ENCODE measurements at regions not wholly inside any gene's neighbourhood (a gene's known extent, or its start where the extent isn't known, plus 50 kb on each side); places are given as distances from the start of the nearest gene placed in this dataset.

- Histone ChIP-seq H3K4me1 (ENCODE audit: control insufficient read depth, insufficient read depth, low read length) (no peaks in the 10 kb centered on the region), H3K36me3 (ENCODE audit: control insufficient read depth, insufficient read depth, low read length) (no peaks in the 10 kb centered on the region), H3K27me3 (ENCODE audit: control insufficient read depth, insufficient read depth, low read length) (no peaks in the 10 kb centered on the region), H3K27ac (ENCODE audit: low read length) (no peak overlapping the region), H3K9me3 (ENCODE audit: control insufficient read depth, insufficient read depth, low read length) (no peaks in the 10 kb centered on the region), H3K4me3 (ENCODE audit: low read length) (no peak overlapping the region)
- DNase-seq (ENCODE audit: low read depth, low spot score), result no peak
- no CpG with 5 or more reads among the region's 3 CpGs for WGBS (ENCODE audit: insufficient coverage, insufficient read length)
Observed at GRCh38 chr6:142558786-142559185, 257.0 kb downstream of the ADGRG6 start.

- Histone ChIP-seq H3K36me3 (ENCODE audit: control insufficient read depth, insufficient read depth, low read length) (no peaks in the 10 kb centered on the region), H3K9me3 (ENCODE audit: control insufficient read depth, insufficient read depth, low read length) (no peaks in the 10 kb centered on the region), H3K27ac (ENCODE audit: low read length) (no peak overlapping the region), H3K27me3 (ENCODE audit: control insufficient read depth, insufficient read depth, low read length) (no peaks in the 10 kb centered on the region), H3K4me1 (ENCODE audit: control insufficient read depth, insufficient read depth, low read length) (no peaks in the 10 kb centered on the region), H3K4me3 (ENCODE audit: low read length) (no peak overlapping the region)
- no CpG with 5 or more reads among the region's 3 CpGs for WGBS (ENCODE audit: insufficient coverage, insufficient read length)
- no peak for DNase-seq (ENCODE audit: low read depth, low spot score)
Observed at GRCh38 chr6:142561511-142562265, 259.9 kb downstream of the ADGRG6 start.

- no peak for DNase-seq (ENCODE audit: low read depth, low spot score)
- no CpG with 5 or more reads among the region's 4 CpGs for WGBS (ENCODE audit: insufficient coverage, insufficient read length)
Observed at GRCh38 chr6:142562865-142563264, 261.1 kb downstream of the ADGRG6 start.

GRCh38 chr6:142566628-142567396 is 265.0 kb downstream of the ADGRG6 start:
- Histone ChIP-seq H3K4me3 (ENCODE audit: low read length) (no peak overlapping the region), H3K27me3 (ENCODE audit: control insufficient read depth, insufficient read depth, low read length) (no peaks in the 10 kb centered on the region), H3K4me1 (ENCODE audit: control insufficient read depth, insufficient read depth, low read length) (no peaks in the 10 kb centered on the region), H3K9me3 (ENCODE audit: control insufficient read depth, insufficient read depth, low read length) (no peaks in the 10 kb centered on the region), H3K27ac (ENCODE audit: low read length) (no peak overlapping the region), H3K36me3 (ENCODE audit: control insufficient read depth, insufficient read depth, low read length) (no peaks in the 10 kb centered on the region)
- no CpG with 5 or more reads among the region's 10 CpGs for WGBS (ENCODE audit: insufficient coverage, insufficient read length)
- DNase-seq (ENCODE audit: low read depth, low spot score), result peak; percentile 72

More at GRCh38 chr6:142562865-142563264, 261.1 kb downstream of the ADGRG6 start:
- Histone ChIP-seq H3K27ac (ENCODE audit: low read length) (no peak overlapping the region), H3K4me1 (ENCODE audit: control insufficient read depth, insufficient read depth, low read length) (no peaks in the 10 kb centered on the region), H3K27me3 (ENCODE audit: control insufficient read depth, insufficient read depth, low read length) (no peaks in the 10 kb centered on the region), H3K9me3 (ENCODE audit: control insufficient read depth, insufficient read depth, low read length) (no peaks in the 10 kb centered on the region), H3K36me3 (ENCODE audit: control insufficient read depth, insufficient read depth, low read length) (no peaks in the 10 kb centered on the region), H3K4me3 (ENCODE audit: low read length) (no peak overlapping the region)

GRCh38 chr6:142567461-142567860 is 265.7 kb downstream of the ADGRG6 start:
- H3K4me1 ChIP-seq (ENCODE audit: control insufficient read depth, insufficient read depth, low read length), result no peaks in the 10 kb centered on the region
- H3K4me3 ChIP-seq (ENCODE audit: low read length), result no peak overlapping the region
- H3K27me3 ChIP-seq (ENCODE audit: control insufficient read depth, insufficient read depth, low read length), result no peaks in the 10 kb centered on the region
- H3K9me3 ChIP-seq (ENCODE audit: control insufficient read depth, insufficient read depth, low read length), result no peaks in the 10 kb centered on the region
- H3K36me3 ChIP-seq (ENCODE audit: control insufficient read depth, insufficient read depth, low read length), result no peaks in the 10 kb centered on the region
- no CpG with 5 or more reads among the region's 3 CpGs for WGBS (ENCODE audit: insufficient coverage, insufficient read length)
- DNase-seq (ENCODE audit: low read depth, low spot score), result no peak
- no peak overlapping the region for H3K27ac ChIP-seq (ENCODE audit: low read length)

- no peaks in the 10 kb centered on the region for H3K36me3 ChIP-seq (ENCODE audit: control insufficient read depth, insufficient read depth, low read length)
- H3K4me3 ChIP-seq (ENCODE audit: low read length), result no peak overlapping the region
- H3K9me3 ChIP-seq (ENCODE audit: control insufficient read depth, insufficient read depth, low read length), result peaks cover 2% of the 10 kb centered on the region; the same call in 1 of the 2 replicates
- no peak overlapping the region for H3K27ac ChIP-seq (ENCODE audit: low read length)
- no peak for DNase-seq (ENCODE audit: low read depth, low spot score)
- H3K27me3 ChIP-seq (ENCODE audit: control insufficient read depth, insufficient read depth, low read length), result no peaks in the 10 kb centered on the region
- H3K4me1 ChIP-seq (ENCODE audit: control insufficient read depth, insufficient read depth, low read length), result no peaks in the 10 kb centered on the region
- no CpG with 5 or more reads among the region's 1 CpG for WGBS (ENCODE audit: insufficient coverage, insufficient read length)
Observed at GRCh38 chr6:142568857-142569597, 267.2 kb downstream of the ADGRG6 start.

- no peaks in the 10 kb centered on the region for H3K4me1 ChIP-seq (ENCODE audit: control insufficient read depth, insufficient read depth, low read length)
- H3K36me3 ChIP-seq (ENCODE audit: control insufficient read depth, insufficient read depth, low read length), result no peaks in the 10 kb centered on the region
- WGBS (ENCODE audit: insufficient coverage, insufficient read length), result no CpG with 5 or more reads among the region's 1 CpG
- peak overlapping the region; percentile 35 for H3K27ac ChIP-seq (ENCODE audit: low read length)
- H3K27me3 ChIP-seq (ENCODE audit: control insufficient read depth, insufficient read depth, low read length), result no peaks in the 10 kb centered on the region
- DNase-seq (ENCODE audit: low read depth, low spot score), result no peak
- H3K9me3 ChIP-seq (ENCODE audit: control insufficient read depth, insufficient read depth, low read length), result peaks cover 3% of the 10 kb centered on the region
- H3K4me3 ChIP-seq (ENCODE audit: low read length), result no peak overlapping the region
Observed at GRCh38 chr6:142569676-142570075, 267.9 kb downstream of the ADGRG6 start.

GRCh38 chr6:142570221-142570671 is 268.4 kb downstream of the ADGRG6 start:
- H3K27me3 ChIP-seq (ENCODE audit: control insufficient read depth, insufficient read depth, low read length), result no peaks in the 10 kb centered on the region
- H3K4me1 ChIP-seq (ENCODE audit: control insufficient read depth, insufficient read depth, low read length), result no peaks in the 10 kb centered on the region
- no peak for DNase-seq (ENCODE audit: low read depth, low spot score)
- H3K36me3 ChIP-seq (ENCODE audit: control insufficient read depth, insufficient read depth, low read length), result no peaks in the 10 kb centered on the region
- peaks cover 3% of the 10 kb centered on the region for H3K9me3 ChIP-seq (ENCODE audit: control insufficient read depth, insufficient read depth, low read length)
- H3K27ac ChIP-seq (ENCODE audit: low read length), result peak overlapping the region; percentile 35
- H3K4me3 ChIP-seq (ENCODE audit: low read length), result no peak overlapping the region

- H3K4me1 ChIP-seq (ENCODE audit: control insufficient read depth, insufficient read depth, low read length), result no peaks in the 10 kb centered on the region
Observed at GRCh38 chr6:142592876-142593275, 291.1 kb downstream of the ADGRG6 start.

GRCh38 chr6:142597836-142598235 is 296.0 kb downstream of the ADGRG6 start:
- no peaks in the 10 kb centered on the region for H3K36me3 ChIP-seq (ENCODE audit: control insufficient read depth, insufficient read depth, low read length)
- H3K27me3 ChIP-seq (ENCODE audit: control insufficient read depth, insufficient read depth, low read length), result no peaks in the 10 kb centered on the region
- DNase-seq (ENCODE audit: low read depth, low spot score), result no peak
- no CpG with 5 or more reads among the region's 5 CpGs for WGBS (ENCODE audit: insufficient coverage, insufficient read length)
- H3K9me3 ChIP-seq (ENCODE audit: control insufficient read depth, insufficient read depth, low read length), result no peaks in the 10 kb centered on the region
- no peaks in the 10 kb centered on the region for H3K4me1 ChIP-seq (ENCODE audit: control insufficient read depth, insufficient read depth, low read length)
- no peak overlapping the region for H3K4me3 ChIP-seq (ENCODE audit: low read length)
- H3K27ac ChIP-seq (ENCODE audit: low read length), result no peak overlapping the region

More at GRCh38 chr6:142592876-142593275, 291.1 kb downstream of the ADGRG6 start:
- DNase-seq (ENCODE audit: low read depth, low spot score), result no peak
- no peaks in the 10 kb centered on the region for H3K9me3 ChIP-seq (ENCODE audit: control insufficient read depth, insufficient read depth, low read length)
- H3K27me3 ChIP-seq (ENCODE audit: control insufficient read depth, insufficient read depth, low read length), result no peaks in the 10 kb centered on the region
- WGBS (ENCODE audit: insufficient coverage, insufficient read length), result no CpG with 5 or more reads among the region's 2 CpGs
- H3K27ac ChIP-seq (ENCODE audit: low read length), result no peak overlapping the region
- H3K36me3 ChIP-seq (ENCODE audit: control insufficient read depth, insufficient read depth, low read length), result no peaks in the 10 kb centered on the region
- no peak overlapping the region for H3K4me3 ChIP-seq (ENCODE audit: low read length)

Data from iPS DF 6.9 (cell line).